ENCODE measurements at regions not wholly inside any gene's neighbourhood (a gene's known extent, or its start where the extent isn't known, plus 50 kb on each side); places are given as distances from the start of the nearest gene placed in this dataset.

DNA sequence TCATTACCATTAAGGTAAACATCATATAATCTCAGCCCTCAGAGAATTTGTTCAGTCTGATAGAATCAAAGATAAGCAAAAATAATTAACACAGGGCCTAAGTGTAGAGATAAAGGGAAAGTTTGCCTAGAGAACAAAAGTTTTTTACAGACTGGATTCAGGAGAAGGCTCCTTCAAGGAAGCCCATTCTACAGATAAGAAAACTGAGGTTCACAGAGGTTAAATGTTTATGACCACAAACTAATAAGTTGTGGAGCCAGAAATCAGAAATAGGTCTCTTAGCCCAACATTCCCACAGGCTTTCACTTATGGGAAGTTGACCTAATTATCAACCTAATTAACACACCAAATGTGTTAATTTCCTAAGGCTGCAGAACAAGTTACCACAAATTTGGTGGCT, 110.7 kb downstream of the ZMAT3 start:
- POLR2A ChIA-PET (ENCODE audit: low non-redundant PET) = no interaction called here
- intact Hi-C loops (cut with micrococcal nuclease; ENCODE audit: unreplicated experiment) = no loop called here
- Histone ChIP-seq H3K36me3 (ENCODE audit: insufficient read depth, low read length, poor library complexity, severe bottlenecking) (no peaks in the 10 kb centered on the region), H3K4me3 (ENCODE audit: low read depth, low read length, poor library complexity, severe bottlenecking) (no peak overlapping the region), H3K4me1 (ENCODE audit: insufficient read depth, low read length, poor library complexity, severe bottlenecking) (peaks cover 10% of the 10 kb centered on the region), H3K9me3 (ENCODE audit: low read depth, low read length, poor library complexity, severe bottlenecking) (no peaks in the 10 kb centered on the region), H3K27ac (ENCODE audit: low read depth, low read length, poor library complexity, severe bottlenecking) (no peak overlapping the region), H3K27me3 (replicated peaks; ENCODE audit: insufficient read depth, low read depth, low read length, poor library complexity) (no peaks in the 10 kb centered on the region)
- DNase-seq (ENCODE audit: low spot score) = no peak
- no TSS peak for BruUV-seq (replicated peaks)
- CTCF ChIA-PET = no interaction called here
- no peak for TF ChIP-seq EZH2 (IDR thresholded peaks at IDR 0.05; ENCODE audit: borderline replicate concordance, low read depth, low read length, poor library complexity, severe bottlenecking)
- TF ChIP-seq, protein P1, sequence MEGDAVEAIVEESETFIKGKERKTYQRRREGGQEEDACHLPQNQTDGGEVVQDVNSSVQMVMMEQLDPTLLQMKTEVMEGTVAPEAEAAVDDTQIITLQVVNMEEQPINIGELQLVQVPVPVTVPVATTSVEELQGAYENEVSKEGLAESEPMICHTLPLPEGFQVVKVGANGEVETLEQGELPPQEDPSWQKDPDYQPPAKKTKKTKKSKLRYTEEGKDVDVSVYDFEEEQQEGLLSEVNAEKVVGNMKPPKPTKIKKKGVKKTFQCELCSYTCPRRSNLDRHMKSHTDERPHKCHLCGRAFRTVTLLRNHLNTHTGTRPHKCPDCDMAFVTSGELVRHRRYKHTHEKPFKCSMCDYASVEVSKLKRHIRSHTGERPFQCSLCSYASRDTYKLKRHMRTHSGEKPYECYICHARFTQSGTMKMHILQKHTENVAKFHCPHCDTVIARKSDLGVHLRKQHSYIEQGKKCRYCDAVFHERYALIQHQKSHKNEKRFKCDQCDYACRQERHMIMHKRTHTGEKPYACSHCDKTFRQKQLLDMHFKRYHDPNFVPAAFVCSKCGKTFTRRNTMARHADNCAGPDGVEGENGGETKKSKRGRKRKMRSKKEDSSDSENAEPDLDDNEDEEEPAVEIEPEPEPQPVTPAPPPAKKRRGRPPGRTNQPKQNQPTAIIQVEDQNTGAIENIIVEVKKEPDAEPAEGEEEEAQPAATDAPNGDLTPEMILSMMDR (conservative IDR thresholded peaks at IDR 0.05; ENCODE audit: low read depth, low read length) = no peak

DNA sequence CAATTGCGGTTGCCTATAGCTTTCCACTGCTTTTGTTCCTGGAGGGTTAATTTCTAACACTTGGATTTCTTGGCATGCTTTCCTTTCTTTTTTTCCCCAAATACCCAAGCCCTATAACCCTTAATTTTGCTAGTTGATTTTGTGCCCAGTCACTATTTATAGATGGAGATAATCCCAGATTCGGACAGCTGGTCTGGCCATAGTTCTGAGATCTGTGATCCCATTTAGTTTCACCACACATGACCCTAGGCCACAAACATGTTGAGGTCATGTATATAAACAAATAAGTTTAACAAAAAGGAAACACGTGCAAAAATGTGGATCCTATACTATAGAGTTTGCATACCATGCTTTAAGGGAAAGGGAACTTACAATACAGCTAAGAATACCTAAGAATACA, 111.4 kb downstream of the ZMAT3 start:
- Histone ChIP-seq H3K4me1 (ENCODE audit: insufficient read depth, low read length, poor library complexity, severe bottlenecking) (peaks cover 4% of the 10 kb centered on the region), H3K27ac (ENCODE audit: low read depth, low read length, poor library complexity, severe bottlenecking) (no peak overlapping the region), H3K36me3 (ENCODE audit: insufficient read depth, low read length, poor library complexity, severe bottlenecking) (no peaks in the 10 kb centered on the region), H3K4me3 (ENCODE audit: low read depth, low read length, poor library complexity, severe bottlenecking) (no peak overlapping the region), H3K27me3 (replicated peaks; ENCODE audit: insufficient read depth, low read depth, low read length, poor library complexity) (no peaks in the 10 kb centered on the region), H3K9me3 (ENCODE audit: low read depth, low read length, poor library complexity, severe bottlenecking) (no peaks in the 10 kb centered on the region)
- ChIA-PET CTCF (no interaction called here), POLR2A (ENCODE audit: low non-redundant PET) (no interaction called here)
- intact Hi-C loops (cut with micrococcal nuclease; ENCODE audit: unreplicated experiment) = no loop called here
- BruUV-seq (replicated peaks) = no TSS peak
- DNase-seq (ENCODE audit: low spot score) = no peak
- TF ChIP-seq EZH2 (IDR thresholded peaks at IDR 0.05; ENCODE audit: borderline replicate concordance, low read depth, low read length, poor library complexity, severe bottlenecking) = no peak
- TF ChIP-seq, protein P1 (conservative IDR thresholded peaks at IDR 0.05; ENCODE audit: low read depth, low read length) = no peak

DNA sequence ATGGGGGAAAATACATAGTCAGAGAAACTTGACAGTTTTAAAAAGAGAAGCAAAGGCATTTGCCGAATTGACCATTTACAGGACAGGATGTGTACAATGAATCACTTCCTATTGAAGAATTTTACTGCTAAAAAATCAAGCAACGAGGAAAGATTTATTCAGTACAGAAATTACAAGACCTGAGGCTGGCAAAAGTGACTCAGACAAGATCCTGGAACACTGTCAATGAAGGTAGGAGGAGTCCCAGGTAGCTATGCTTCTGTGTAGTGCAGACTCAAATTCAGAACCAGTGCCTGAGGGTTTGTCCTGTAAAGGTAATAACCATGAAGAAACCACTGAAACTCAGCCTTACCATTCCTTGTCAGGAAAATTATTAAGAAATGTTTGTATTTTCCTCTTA, 120.9 kb downstream of the ZMAT3 start:
- Histone ChIP-seq H3K9me3 (ENCODE audit: low read depth, low read length, poor library complexity, severe bottlenecking) (no peaks in the 10 kb centered on the region), H3K4me1 (ENCODE audit: insufficient read depth, low read length, poor library complexity, severe bottlenecking) (no peaks in the 10 kb centered on the region), H3K27ac (ENCODE audit: low read depth, low read length, poor library complexity, severe bottlenecking) (no peak overlapping the region), H3K36me3 (ENCODE audit: insufficient read depth, low read length, poor library complexity, severe bottlenecking) (no peaks in the 10 kb centered on the region), H3K4me3 (ENCODE audit: low read depth, low read length, poor library complexity, severe bottlenecking) (no peak overlapping the region), H3K27me3 (replicated peaks; ENCODE audit: insufficient read depth, low read depth, low read length, poor library complexity) (no peaks in the 10 kb centered on the region)
- BruUV-seq (replicated peaks) = no TSS peak
- ChIA-PET POLR2A (ENCODE audit: low non-redundant PET) (no interaction called here), CTCF (no interaction called here)
- no peak for DNase-seq (ENCODE audit: low spot score)
- TF ChIP-seq, protein P1 (conservative IDR thresholded peaks at IDR 0.05; ENCODE audit: low read depth, low read length) = no peak
- no peak for TF ChIP-seq EZH2 (IDR thresholded peaks at IDR 0.05; ENCODE audit: borderline replicate concordance, low read depth, low read length, poor library complexity, severe bottlenecking)
- intact Hi-C loops (cut with micrococcal nuclease; ENCODE audit: unreplicated experiment) = no loop called here
